ENCODE measurements at regions not wholly inside any gene's neighbourhood (a gene's known extent, or its start where the extent isn't known, plus 50 kb on each side); places are given as distances from the start of the nearest gene placed in this dataset.

DNA sequence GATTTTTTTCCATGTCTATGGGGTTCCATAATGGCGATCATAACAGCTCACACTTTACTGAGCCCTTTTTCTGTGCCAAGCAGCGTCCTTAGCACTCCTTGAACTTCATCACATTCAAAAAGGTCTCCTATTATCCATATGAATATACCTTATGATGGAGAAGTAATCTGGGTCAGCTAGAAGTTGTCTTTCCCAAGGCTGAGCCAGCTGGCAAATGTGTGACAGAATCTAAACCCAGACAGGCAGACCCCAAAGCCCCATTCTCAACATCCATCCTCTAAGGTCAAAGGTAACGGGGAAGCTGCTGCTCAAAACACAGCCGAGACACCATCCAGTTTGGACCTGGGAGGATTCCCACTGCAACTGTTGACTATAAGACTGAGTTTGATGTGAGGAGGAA, 249.6 kb downstream of the PRDM2 start:
- H3K36me3 ChIP-seq, result no peaks in the 10 kb centered on the region
- no peak overlapping the region for H3K4me3 ChIP-seq
- H3K9me3 ChIP-seq, result no peaks in the 10 kb centered on the region
- ATAC-seq (ENCODE audit: insufficient number of reproducible peaks, low FRiP score, low read depth) (no peak), DNase-seq (ENCODE audit: low spot score) (no peak)
- TF ChIP-seq, protein P1, sequence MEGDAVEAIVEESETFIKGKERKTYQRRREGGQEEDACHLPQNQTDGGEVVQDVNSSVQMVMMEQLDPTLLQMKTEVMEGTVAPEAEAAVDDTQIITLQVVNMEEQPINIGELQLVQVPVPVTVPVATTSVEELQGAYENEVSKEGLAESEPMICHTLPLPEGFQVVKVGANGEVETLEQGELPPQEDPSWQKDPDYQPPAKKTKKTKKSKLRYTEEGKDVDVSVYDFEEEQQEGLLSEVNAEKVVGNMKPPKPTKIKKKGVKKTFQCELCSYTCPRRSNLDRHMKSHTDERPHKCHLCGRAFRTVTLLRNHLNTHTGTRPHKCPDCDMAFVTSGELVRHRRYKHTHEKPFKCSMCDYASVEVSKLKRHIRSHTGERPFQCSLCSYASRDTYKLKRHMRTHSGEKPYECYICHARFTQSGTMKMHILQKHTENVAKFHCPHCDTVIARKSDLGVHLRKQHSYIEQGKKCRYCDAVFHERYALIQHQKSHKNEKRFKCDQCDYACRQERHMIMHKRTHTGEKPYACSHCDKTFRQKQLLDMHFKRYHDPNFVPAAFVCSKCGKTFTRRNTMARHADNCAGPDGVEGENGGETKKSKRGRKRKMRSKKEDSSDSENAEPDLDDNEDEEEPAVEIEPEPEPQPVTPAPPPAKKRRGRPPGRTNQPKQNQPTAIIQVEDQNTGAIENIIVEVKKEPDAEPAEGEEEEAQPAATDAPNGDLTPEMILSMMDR (IDR thresholded peaks at IDR 0.05), result no peak
- no peak overlapping the region for H3K27ac ChIP-seq
- H3K27me3 ChIP-seq (replicated peaks; ENCODE audit: insufficient read depth), result no peaks in the 10 kb centered on the region
- H3K4me1 ChIP-seq (ENCODE audit: control insufficient read depth in 1 of 2, low read depth in 2 of 2), result no peaks in the 10 kb centered on the region

DNA sequence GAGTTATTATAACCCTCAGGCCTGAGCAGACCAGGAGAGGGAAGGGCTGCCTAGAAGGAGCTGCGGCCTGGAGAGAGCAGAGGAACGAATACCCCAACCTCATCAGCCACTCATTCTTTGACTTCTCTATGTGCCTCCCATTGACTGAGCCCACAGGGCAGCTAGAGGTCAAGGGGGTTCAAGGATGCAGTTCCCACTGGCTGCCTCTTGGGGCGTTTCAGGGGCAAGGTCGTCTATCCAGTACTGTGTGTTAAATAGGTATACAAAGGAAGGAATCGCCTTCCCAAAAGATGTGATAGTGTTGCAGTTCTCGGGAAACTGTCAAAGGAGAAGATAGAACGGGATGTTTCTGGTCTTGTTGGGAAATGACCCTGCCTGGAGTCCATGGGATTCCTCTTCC, 250.6 kb downstream of the PRDM2 start:
- Histone ChIP-seq H3K4me1 (ENCODE audit: control insufficient read depth in 1 of 2, low read depth in 2 of 2) (no peaks in the 10 kb centered on the region), H3K36me3 (no peaks in the 10 kb centered on the region), H3K4me3 (no peak overlapping the region), H3K27ac (no peak overlapping the region), H3K9me3 (no peaks in the 10 kb centered on the region), H3K27me3 (replicated peaks; ENCODE audit: insufficient read depth) (no peaks in the 10 kb centered on the region)
- TF ChIP-seq, protein P1 (IDR thresholded peaks at IDR 0.05), result no peak
- no peak for DNase-seq (ENCODE audit: low spot score)
- no peak for ATAC-seq (ENCODE audit: insufficient number of reproducible peaks, low FRiP score, low read depth)

DNA sequence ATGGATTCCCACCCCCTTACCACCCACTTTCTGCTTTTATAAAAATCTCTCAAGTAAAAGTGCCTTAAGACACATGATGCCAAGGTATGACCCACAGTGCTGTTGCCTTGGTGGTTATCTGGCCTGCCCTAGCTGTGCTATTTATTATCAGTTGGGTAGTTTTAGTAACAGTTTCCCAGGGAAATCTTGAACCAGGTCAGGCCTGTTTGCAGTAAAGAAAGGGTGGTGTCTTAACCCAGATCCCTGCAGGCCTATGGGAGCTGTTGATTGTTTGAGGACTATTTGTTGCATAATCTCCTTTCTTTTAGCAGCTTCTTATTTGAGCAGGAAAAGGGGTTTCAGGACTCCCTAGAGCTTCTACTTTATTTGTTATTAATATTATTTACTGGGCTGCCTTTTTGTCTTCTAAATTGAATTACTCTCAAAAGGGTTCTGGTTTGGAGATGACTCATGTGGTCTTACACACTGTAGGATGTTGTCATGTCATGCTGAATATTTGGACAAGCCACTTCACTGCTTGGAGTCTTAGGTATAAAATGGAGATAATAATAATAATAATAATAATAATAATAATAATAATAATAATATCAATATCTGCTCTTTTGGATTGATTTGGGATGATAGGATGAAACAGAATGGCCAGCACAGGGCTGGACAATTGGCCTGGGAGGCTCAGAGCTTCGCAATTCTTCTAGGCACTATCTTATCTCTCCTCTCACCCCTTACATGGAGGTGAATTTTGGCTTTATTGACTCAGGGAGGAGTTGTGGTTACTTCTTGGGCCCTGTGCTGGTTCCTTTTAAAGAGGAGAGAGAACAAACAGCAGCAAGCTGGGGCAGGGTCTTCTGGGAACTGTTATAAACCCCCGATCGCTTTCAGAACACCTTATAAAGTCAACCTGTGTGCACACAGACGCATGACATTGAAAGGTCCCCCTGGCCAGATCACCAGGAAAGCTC, 252.1 kb downstream of the PRDM2 start:
- Histone ChIP-seq H3K4me3 (no peak overlapping the region), H3K9me3 (no peaks in the 10 kb centered on the region), H3K27me3 (replicated peaks; ENCODE audit: insufficient read depth) (no peaks in the 10 kb centered on the region), H3K27ac (no peak overlapping the region), H3K4me1 (ENCODE audit: control insufficient read depth in 1 of 2, low read depth in 2 of 2) (no peaks in the 10 kb centered on the region), H3K36me3 (no peaks in the 10 kb centered on the region)
- TF ChIP-seq, protein P1 (IDR thresholded peaks at IDR 0.05), result no peak
- DNase-seq (ENCODE audit: low spot score) (no peak), ATAC-seq (ENCODE audit: insufficient number of reproducible peaks, low FRiP score, low read depth) (no peak)

DNA sequence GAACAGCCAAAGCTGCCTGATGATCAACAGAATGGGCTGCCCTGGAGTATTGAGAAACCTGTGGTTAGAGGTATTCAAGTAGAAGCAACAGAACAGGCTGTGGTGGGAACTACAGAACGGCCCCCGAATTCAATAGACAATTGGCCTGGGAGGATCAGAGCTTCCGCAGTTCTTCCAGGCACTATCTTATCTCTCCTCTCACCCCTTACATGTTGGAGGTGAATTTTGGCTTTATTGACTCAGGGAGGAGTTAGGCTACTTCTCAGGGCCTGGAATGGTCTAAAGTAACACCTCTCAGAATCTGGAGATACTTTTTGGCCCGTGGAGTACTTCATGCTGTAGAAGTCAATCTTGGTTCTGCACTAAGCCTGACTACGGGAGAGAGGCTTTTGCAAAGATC, 253.0 kb downstream of the PRDM2 start:
- no peaks in the 10 kb centered on the region for H3K4me1 ChIP-seq (ENCODE audit: control insufficient read depth in 1 of 2, low read depth in 2 of 2)
- H3K4me3 ChIP-seq, result no peak overlapping the region
- H3K9me3 ChIP-seq, result no peaks in the 10 kb centered on the region
- no peaks in the 10 kb centered on the region for H3K27me3 ChIP-seq (replicated peaks; ENCODE audit: insufficient read depth)
- ATAC-seq (ENCODE audit: insufficient number of reproducible peaks, low FRiP score, low read depth), result no peak
- H3K36me3 ChIP-seq, result no peaks in the 10 kb centered on the region
- TF ChIP-seq, protein P1 (IDR thresholded peaks at IDR 0.05), result no peak
- no peak overlapping the region for H3K27ac ChIP-seq
- no peak for DNase-seq (ENCODE audit: low spot score)

DNA sequence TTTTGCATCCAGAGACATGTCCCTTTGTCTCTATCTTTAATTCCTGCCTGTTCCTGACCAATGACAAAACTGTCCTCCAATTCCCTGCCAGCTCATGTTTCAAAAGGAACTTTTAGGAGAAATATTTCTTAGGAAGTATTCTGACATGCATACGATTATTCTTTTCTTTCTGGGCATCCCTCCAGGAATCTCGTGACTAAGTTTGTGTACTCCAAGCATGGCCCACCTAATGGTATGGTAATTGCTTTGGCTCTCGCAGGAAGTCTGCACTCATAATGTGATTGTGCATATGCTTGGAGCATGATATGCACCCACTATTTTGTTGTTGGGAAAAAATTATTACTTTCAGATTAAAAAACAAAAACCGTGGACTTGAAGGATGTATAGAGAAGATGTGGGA, 256.4 kb downstream of the PRDM2 start:
- DNase-seq (ENCODE audit: low spot score) (no peak), ATAC-seq (ENCODE audit: insufficient number of reproducible peaks, low FRiP score, low read depth) (no peak)
- Histone ChIP-seq H3K9me3 (no peaks in the 10 kb centered on the region), H3K27me3 (replicated peaks; ENCODE audit: insufficient read depth) (no peaks in the 10 kb centered on the region), H3K27ac (no peak overlapping the region), H3K36me3 (no peaks in the 10 kb centered on the region), H3K4me3 (no peak overlapping the region), H3K4me1 (ENCODE audit: control insufficient read depth in 1 of 2, low read depth in 2 of 2) (no peaks in the 10 kb centered on the region)
- TF ChIP-seq, protein P1 (IDR thresholded peaks at IDR 0.05), result no peak
